HCT116 (cell line): ENCODE measurements at regions not wholly inside any gene's neighbourhood (a gene's known extent, or its start where the extent isn't known, plus 50 kb on each side); places are given as distances from the start of the nearest gene placed in this dataset.

Experiments
- CEBPB ChIP-seq: IDR thresholded peaks from 2 replicates; pipeline ENCODE4 v1.6.1; 2012; ENCODE audit warnings: low read depth
- EZH2 ChIP-seq: fragments of 200-600 bp; sonication (generic); IDR thresholded peaks from 2 replicates; pipeline ENCODE4 v1.6.1; 2017; ENCODE audit warnings: antibody characterized with exemption, mixed run types
- POLR2A ChIP-seq: IDR thresholded peaks from 2 replicates; pipeline ENCODE4 v1.7.0; 2011; ENCODE audit warnings: borderline replicate concordance; ENCODE audit not compliant: insufficient read depth, insufficient read length; ENCODE audit errors: extremely low read depth
- POLR2AphosphoS5 ChIP-seq: IDR thresholded peaks from 2 replicates; pipeline ENCODE4 v1.6.1; 2011; ENCODE audit warnings: mild to moderate bottlenecking, low read depth, low read length, moderate library complexity
- RAD21 ChIP-seq: IDR thresholded peaks from 2 replicates; pipeline ENCODE4 v1.6.1; 2012; ENCODE audit warnings: low read depth, mild to moderate bottlenecking
- SIN3A ChIP-seq: IDR thresholded peaks from 2 replicates; pipeline ENCODE4 v1.6.1; 2012; ENCODE audit warnings: low read depth
- SP1 ChIP-seq: IDR thresholded peaks from 2 replicates; pipeline ENCODE4 v1.6.1; 2012; ENCODE audit warnings: low read depth
- SRF ChIP-seq: IDR thresholded peaks from 2 replicates; pipeline ENCODE4 v1.6.1; 2012; ENCODE audit warnings: low read depth
- YY1 ChIP-seq: IDR thresholded peaks from 2 replicates; pipeline ENCODE4 v1.6.1; 2011; ENCODE audit warnings: low read length, low read depth, moderate library complexity, mild to moderate bottlenecking; ENCODE audit not compliant: insufficient replicate concordance; ENCODE audit errors: extremely low read depth
- TF ChIP-seq, protein P1 (sequence below), 3 experiments: fragments of 200-600 bp in 1 of 3; sonication (generic) in 1 of 3; IDR thresholded peaks in 2 of 3; conservative IDR thresholded peaks in 1 of 3; 2 replicates each; pipeline ENCODE4 v1.5.1; 2012 to 2017; ENCODE audit warnings: low read depth in 2 of 3, low read length in 2 of 3, antibody characterized with exemption in 1 of 3, borderline replicate concordance in 1 of 3, control low read depth in 1 of 3, mild to moderate bottlenecking in 1 of 3, mixed read lengths in 1 of 3, mixed run types in 1 of 3, moderate library complexity in 1 of 3; ENCODE audit not compliant: insufficient read depth in 1 of 3
- TF ChIP-seq, protein P2 (sequence below): IDR thresholded peaks from 2 replicates; pipeline ENCODE4 v1.6.1; 2012; ENCODE audit warnings: low read depth
- TF ChIP-seq, protein P3 (sequence below): IDR thresholded peaks from 2 replicates; pipeline ENCODE4 v1.6.1; 2012

DNA sequence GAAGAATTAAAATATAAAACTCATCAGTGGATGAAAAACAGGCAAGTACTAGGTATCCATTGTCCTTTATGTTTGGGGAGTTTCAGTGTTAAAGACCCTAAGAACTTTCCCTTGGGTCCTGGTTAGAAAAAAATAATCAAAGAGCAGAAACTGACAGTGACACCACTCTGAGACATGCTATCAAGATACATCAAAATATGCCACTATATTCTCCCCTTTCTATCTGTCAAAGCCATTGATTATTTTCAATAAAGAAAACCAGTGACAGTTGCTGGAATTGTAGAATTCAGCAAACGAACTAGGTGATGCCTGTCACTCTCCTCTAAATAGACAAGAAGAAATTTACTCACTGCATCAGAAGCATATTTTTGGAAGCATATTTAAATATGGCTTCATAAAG, 496.7 kb upstream of the CFAP20DC start:
- no peak for TF ChIP-seq POLR2A
- TF ChIP-seq CEBPB = no peak
- TF ChIP-seq, protein P1, sequence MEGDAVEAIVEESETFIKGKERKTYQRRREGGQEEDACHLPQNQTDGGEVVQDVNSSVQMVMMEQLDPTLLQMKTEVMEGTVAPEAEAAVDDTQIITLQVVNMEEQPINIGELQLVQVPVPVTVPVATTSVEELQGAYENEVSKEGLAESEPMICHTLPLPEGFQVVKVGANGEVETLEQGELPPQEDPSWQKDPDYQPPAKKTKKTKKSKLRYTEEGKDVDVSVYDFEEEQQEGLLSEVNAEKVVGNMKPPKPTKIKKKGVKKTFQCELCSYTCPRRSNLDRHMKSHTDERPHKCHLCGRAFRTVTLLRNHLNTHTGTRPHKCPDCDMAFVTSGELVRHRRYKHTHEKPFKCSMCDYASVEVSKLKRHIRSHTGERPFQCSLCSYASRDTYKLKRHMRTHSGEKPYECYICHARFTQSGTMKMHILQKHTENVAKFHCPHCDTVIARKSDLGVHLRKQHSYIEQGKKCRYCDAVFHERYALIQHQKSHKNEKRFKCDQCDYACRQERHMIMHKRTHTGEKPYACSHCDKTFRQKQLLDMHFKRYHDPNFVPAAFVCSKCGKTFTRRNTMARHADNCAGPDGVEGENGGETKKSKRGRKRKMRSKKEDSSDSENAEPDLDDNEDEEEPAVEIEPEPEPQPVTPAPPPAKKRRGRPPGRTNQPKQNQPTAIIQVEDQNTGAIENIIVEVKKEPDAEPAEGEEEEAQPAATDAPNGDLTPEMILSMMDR (IDR thresholded peaks at IDR 0.05 in 2 of 3, conservative IDR thresholded peaks at IDR 0.05 in 1 of 3; ENCODE audit: borderline replicate concordance in 1 of 3, insufficient read depth in 1 of 3, low read depth in 2 of 3, low read length in 2 of 3) = no peak
- TF ChIP-seq SRF = no peak
- TF ChIP-seq SIN3A = no peak
- TF ChIP-seq POLR2AphosphoS5 = no peak
- TF ChIP-seq, protein P2, sequence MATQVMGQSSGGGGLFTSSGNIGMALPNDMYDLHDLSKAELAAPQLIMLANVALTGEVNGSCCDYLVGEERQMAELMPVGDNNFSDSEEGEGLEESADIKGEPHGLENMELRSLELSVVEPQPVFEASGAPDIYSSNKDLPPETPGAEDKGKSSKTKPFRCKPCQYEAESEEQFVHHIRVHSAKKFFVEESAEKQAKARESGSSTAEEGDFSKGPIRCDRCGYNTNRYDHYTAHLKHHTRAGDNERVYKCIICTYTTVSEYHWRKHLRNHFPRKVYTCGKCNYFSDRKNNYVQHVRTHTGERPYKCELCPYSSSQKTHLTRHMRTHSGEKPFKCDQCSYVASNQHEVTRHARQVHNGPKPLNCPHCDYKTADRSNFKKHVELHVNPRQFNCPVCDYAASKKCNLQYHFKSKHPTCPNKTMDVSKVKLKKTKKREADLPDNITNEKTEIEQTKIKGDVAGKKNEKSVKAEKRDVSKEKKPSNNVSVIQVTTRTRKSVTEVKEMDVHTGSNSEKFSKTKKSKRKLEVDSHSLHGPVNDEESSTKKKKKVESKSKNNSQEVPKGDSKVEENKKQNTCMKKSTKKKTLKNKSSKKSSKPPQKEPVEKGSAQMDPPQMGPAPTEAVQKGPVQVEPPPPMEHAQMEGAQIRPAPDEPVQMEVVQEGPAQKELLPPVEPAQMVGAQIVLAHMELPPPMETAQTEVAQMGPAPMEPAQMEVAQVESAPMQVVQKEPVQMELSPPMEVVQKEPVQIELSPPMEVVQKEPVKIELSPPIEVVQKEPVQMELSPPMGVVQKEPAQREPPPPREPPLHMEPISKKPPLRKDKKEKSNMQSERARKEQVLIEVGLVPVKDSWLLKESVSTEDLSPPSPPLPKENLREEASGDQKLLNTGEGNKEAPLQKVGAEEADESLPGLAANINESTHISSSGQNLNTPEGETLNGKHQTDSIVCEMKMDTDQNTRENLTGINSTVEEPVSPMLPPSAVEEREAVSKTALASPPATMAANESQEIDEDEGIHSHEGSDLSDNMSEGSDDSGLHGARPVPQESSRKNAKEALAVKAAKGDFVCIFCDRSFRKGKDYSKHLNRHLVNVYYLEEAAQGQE = no peak
- TF ChIP-seq RAD21 = no peak
- no peak for TF ChIP-seq YY1
- no peak for TF ChIP-seq SP1
- TF ChIP-seq EZH2 = no peak
- TF ChIP-seq, protein P3, sequence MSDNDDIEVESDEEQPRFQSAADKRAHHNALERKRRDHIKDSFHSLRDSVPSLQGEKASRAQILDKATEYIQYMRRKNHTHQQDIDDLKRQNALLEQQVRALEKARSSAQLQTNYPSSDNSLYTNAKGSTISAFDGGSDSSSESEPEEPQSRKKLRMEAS = no peak
